ENCODE measurements at regions not wholly inside any gene's neighbourhood (a gene's known extent, or its start where the extent isn't known, plus 50 kb on each side); places are given as distances from the start of the nearest gene placed in this dataset.

DNA sequence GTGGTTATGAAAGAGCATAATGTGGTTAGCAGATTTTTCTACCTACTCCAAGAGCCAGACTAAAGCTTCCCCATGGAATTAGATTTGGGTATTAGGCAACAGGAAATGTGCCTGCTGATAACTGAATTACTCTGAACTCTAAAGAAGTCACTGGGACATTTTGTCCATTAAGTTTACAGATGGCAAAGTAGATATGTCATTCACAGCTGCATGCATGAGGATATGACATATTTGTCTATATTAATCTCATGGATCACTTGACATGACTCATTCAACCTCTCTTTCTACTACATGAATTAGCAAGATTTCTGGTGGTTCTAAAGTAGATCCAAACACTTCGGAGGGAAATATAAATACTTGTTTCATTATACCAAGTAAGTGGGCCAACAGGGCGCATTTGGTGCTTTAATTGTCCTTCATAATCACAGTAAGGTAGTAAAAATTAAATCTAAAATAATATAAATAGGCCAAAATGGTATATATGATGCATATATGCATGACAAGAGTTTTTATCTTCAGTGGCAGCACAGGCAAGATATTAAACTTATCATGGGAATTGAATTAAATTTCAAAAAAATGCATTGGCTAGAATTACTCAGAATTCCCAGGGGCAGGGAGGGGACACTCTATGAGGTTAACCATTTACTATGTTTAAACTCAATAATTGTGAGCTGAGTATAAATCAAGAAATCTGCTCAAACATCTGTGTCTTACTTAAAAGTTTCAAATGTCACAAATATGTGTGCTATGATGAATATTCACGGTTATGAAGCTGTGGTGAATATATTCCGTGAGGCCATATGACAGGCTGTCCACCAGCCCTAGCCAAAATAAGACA is 365.3 kb upstream of the KCNMB2 start:
- Histone ChIP-seq H3K27me3 (replicated peaks in 1 of 4; ENCODE audit: control extremely low read depth in 1 of 4, control insufficient read depth in 3 of 4, insufficient read depth in 4 of 4, low read length in 3 of 4) (no peaks in the 10 kb centered on the region), H4K20me1 (ENCODE audit: control insufficient read depth, insufficient read depth, low read length, poor library complexity, severe bottlenecking) (no peaks in the 10 kb centered on the region), H3K9me3 (ENCODE audit: control extremely low read depth in 1 of 3, control insufficient read depth in 2 of 3, insufficient read depth in 1 of 3, low read length in 2 of 3) (no peaks in the 10 kb centered on the region), H3K36me3 (replicated peaks in 1 of 2; ENCODE audit: control extremely low read depth in 1 of 2, control insufficient read depth in 1 of 2, extremely low read depth in 1 of 2, insufficient read depth in 2 of 2, low read length in 1 of 2) (no peaks in the 10 kb centered on the region), H3K9ac (ENCODE audit: low read length) (no peak overlapping the region), H2AFZ (ENCODE audit: insufficient read depth, low read depth, low read length, poor library complexity, severe bottlenecking) (no peak overlapping the region), H3K4me3 (ENCODE audit: control extremely low read depth in 1 of 5, extremely low read depth in 1 of 5, insufficient read depth in 1 of 5, low read depth in 2 of 5, low read length in 4 of 5) (no peak overlapping the region), H3K27ac (ENCODE audit: low read length in 2 of 2) (no peak overlapping the region), H3K4me1 (ENCODE audit: control insufficient read depth in 2 of 2, insufficient read depth in 2 of 2, low read length in 2 of 2) (no peaks in the 10 kb centered on the region), H3K4me2 (replicated peaks; ENCODE audit: low read depth, low read length, poor library complexity, severe bottlenecking) (no peak overlapping the region), H3K79me2 (ENCODE audit: control insufficient read depth, insufficient read depth, low read length) (no peaks in the 10 kb centered on the region)
- no CpG with 5 or more reads among the region's 4 CpGs for WGBS (ENCODE audit: insufficient coverage)
- POLR2A ChIA-PET = no interaction called here
- CTCF ChIA-PET = no interaction called here
- Mint-ChIP-seq H3K27ac (no peak overlapping the region), H3K27me3 (no peaks in the 10 kb centered on the region), H3K4me3 (no peak overlapping the region), H3K9me3 (ENCODE audit: insufficient read depth) (no peaks in the 10 kb centered on the region), H3K4me1 (no peaks in the 10 kb centered on the region)
- DNase-seq = no peak
- TF ChIP-seq CTCF (IDR thresholded peaks at IDR 0.05) = no peak
- TF ChIP-seq EZH2 (IDR thresholded peaks at IDR 0.05; ENCODE audit: borderline replicate concordance, insufficient read depth, low read depth, low read length, poor library complexity, severe bottlenecking) = no peak
- ATAC-seq (ENCODE audit: low read depth) = no peak
- intact Hi-C loops (cut with micrococcal nuclease) = no loop called here

DNA sequence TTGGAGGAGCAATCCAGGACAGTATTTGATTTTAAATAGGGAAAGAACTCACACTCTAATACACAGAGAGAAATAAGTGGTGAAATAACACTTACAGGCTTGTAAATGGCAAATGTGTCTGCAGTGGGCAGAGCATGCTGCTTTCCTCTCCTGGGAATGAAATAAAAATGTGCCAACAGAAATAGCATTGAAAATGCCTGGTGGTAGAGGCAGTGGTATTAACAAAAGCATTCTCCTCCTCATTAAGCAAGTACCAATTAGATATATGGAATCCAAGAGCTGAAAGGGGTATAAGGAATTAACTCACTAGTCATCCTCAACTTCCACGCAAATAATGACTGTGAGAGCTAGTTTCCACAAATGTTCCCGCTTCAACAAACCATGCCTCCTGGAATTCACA is 364.1 kb upstream of the KCNMB2 start:
- Mint-ChIP-seq H3K27me3 (no peaks in the 10 kb centered on the region), H3K27ac (no peak overlapping the region), H3K4me3 (no peak overlapping the region), H3K9me3 (ENCODE audit: insufficient read depth) (no peaks in the 10 kb centered on the region), H3K4me1 (no peaks in the 10 kb centered on the region)
- H3K9me3 ChIP-seq (ENCODE audit: control extremely low read depth in 1 of 3, control insufficient read depth in 2 of 3, insufficient read depth in 1 of 3, low read length in 2 of 3) = no peaks in the 10 kb centered on the region
- no peaks in the 10 kb centered on the region for H3K79me2 ChIP-seq (ENCODE audit: control insufficient read depth, insufficient read depth, low read length)
- intact Hi-C loops (cut with micrococcal nuclease) = no loop called here
- ATAC-seq (ENCODE audit: low read depth) (no peak), DNase-seq (no peak)
- WGBS (ENCODE audit: insufficient coverage) = 90% methylated on average over 2 of the region's 2 CpGs
- no peaks in the 10 kb centered on the region for H3K36me3 ChIP-seq (replicated peaks in 1 of 2; ENCODE audit: control extremely low read depth in 1 of 2, control insufficient read depth in 1 of 2, extremely low read depth in 1 of 2, insufficient read depth in 2 of 2, low read length in 1 of 2)
- POLR2A ChIA-PET = no interaction called here
- no peaks in the 10 kb centered on the region for H3K4me1 ChIP-seq (ENCODE audit: control insufficient read depth in 2 of 2, insufficient read depth in 2 of 2, low read length in 2 of 2)
- H3K4me3 ChIP-seq (ENCODE audit: control extremely low read depth in 1 of 5, extremely low read depth in 1 of 5, insufficient read depth in 1 of 5, low read depth in 2 of 5, low read length in 4 of 5) = no peak overlapping the region
- no peaks in the 10 kb centered on the region for H3K27me3 ChIP-seq (replicated peaks in 1 of 4; ENCODE audit: control extremely low read depth in 1 of 4, control insufficient read depth in 3 of 4, insufficient read depth in 4 of 4, low read length in 3 of 4)
- H2AFZ ChIP-seq (ENCODE audit: insufficient read depth, low read depth, low read length, poor library complexity, severe bottlenecking) = no peak overlapping the region
- CTCF ChIA-PET = no interaction called here
- TF ChIP-seq CTCF (IDR thresholded peaks at IDR 0.05) (no peak), EZH2 (IDR thresholded peaks at IDR 0.05; ENCODE audit: borderline replicate concordance, insufficient read depth, low read depth, low read length, poor library complexity, severe bottlenecking) (no peak)
- no peak overlapping the region for H3K4me2 ChIP-seq (replicated peaks; ENCODE audit: low read depth, low read length, poor library complexity, severe bottlenecking)
- no peaks in the 10 kb centered on the region for H4K20me1 ChIP-seq (ENCODE audit: control insufficient read depth, insufficient read depth, low read length, poor library complexity, severe bottlenecking)
- no peak overlapping the region for H3K27ac ChIP-seq (ENCODE audit: low read length in 2 of 2)
- H3K9ac ChIP-seq (ENCODE audit: low read length) = no peak overlapping the region
